ENCODE measurements at regions not wholly inside any gene's neighbourhood (a gene's known extent, or its start where the extent isn't known, plus 50 kb on each side); places are given as distances from the start of the nearest gene placed in this dataset.

DNA sequence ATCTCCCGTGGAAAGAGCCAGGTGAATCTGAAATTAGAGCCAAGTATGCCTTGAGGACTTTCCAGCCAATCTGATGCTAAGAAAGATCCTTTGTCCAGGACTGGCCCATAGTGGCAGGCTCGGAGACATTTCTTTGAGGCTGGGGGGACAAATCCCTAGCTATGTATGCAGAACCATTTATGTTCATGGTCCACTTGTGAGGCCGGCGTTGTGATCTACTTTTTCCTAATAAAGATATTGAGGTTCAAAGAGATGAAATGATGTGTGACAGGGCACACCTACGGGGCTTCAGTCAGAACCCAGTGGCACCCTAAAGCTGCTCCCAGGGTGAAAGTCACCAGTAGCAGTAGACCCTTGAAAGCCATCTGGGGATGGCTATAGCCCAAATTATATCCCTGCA lies 120.3 kb upstream of the MAFB start:
- no peaks in the 10 kb centered on the region for H3K27me3 ChIP-seq
- TF ChIP-seq, protein P1, sequence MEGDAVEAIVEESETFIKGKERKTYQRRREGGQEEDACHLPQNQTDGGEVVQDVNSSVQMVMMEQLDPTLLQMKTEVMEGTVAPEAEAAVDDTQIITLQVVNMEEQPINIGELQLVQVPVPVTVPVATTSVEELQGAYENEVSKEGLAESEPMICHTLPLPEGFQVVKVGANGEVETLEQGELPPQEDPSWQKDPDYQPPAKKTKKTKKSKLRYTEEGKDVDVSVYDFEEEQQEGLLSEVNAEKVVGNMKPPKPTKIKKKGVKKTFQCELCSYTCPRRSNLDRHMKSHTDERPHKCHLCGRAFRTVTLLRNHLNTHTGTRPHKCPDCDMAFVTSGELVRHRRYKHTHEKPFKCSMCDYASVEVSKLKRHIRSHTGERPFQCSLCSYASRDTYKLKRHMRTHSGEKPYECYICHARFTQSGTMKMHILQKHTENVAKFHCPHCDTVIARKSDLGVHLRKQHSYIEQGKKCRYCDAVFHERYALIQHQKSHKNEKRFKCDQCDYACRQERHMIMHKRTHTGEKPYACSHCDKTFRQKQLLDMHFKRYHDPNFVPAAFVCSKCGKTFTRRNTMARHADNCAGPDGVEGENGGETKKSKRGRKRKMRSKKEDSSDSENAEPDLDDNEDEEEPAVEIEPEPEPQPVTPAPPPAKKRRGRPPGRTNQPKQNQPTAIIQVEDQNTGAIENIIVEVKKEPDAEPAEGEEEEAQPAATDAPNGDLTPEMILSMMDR (IDR thresholded peaks at IDR 0.05) = no peak
- H3K4me1 ChIP-seq = no peaks in the 10 kb centered on the region
- no peaks in the 10 kb centered on the region for H3K36me3 ChIP-seq
- H3K4me3 ChIP-seq = no peak overlapping the region
- DNase-seq (ENCODE audit: low spot score) = no peak
- no peak overlapping the region for H3K27ac ChIP-seq
- H3K9me3 ChIP-seq = no peaks in the 10 kb centered on the region

DNA sequence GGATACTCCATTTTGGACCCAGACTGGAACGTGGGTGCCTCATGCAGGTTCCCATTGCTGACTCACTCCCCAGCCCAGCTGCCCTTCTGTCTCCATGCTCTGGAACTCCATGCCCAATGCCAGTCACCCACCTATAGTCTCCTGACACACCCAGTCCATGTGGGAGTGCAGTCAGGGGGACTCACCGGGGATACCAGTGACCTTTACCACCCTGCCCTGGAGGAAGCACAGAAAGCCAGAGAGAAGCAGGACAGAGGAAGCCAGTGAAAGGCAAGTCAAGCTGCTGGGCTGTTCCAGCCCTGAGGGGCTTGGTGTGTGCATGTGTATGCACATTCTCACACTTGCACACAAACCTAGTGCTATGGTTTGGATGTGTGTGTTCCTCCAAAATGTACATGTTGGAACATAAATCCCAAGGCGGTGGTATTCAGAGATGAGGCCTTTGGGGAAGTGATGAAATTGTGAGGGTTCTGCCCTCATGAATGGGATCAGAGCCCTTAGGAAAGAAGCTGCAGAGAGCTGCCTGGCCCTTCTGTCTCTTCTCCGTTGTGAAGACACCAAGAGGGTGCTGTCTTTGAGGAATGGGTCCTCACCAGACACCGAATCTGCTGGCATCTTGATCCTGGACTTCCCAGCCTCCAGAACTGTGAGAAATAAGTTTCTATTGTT lies 121.4 kb upstream of the MAFB start:
- H3K27me3 ChIP-seq = no peaks in the 10 kb centered on the region
- TF ChIP-seq, protein P1 (IDR thresholded peaks at IDR 0.05) = no peak
- H3K4me3 ChIP-seq = no peak overlapping the region
- no peak overlapping the region for H3K27ac ChIP-seq
- DNase-seq (ENCODE audit: low spot score) = peak; percentile 53
- no peaks in the 10 kb centered on the region for H3K9me3 ChIP-seq
- no peaks in the 10 kb centered on the region for H3K4me1 ChIP-seq
- H3K36me3 ChIP-seq = no peaks in the 10 kb centered on the region

DNA sequence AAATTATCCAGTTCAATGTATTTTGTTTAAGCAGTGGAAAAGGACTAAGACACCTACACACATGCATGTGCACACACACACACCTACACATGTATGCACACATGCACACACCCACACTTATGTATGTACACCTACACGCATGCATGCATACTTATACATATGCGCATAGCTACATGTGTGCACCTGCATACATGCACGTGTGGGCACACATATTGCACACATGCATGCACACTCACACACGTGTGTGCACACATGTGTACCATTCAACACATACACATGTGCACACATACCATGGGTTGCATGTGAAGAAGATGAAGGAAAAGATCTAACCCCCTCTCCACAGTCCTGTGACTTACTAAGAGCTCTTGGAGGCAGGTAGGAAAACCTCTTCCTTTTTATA lies 122.0 kb upstream of the MAFB start:
- DNase-seq (ENCODE audit: low spot score) = peak; percentile 26
- Histone ChIP-seq H3K9me3 (no peaks in the 10 kb centered on the region), H3K4me1 (no peaks in the 10 kb centered on the region), H3K4me3 (no peak overlapping the region), H3K27ac (no peak overlapping the region), H3K36me3 (no peaks in the 10 kb centered on the region), H3K27me3 (no peaks in the 10 kb centered on the region)
- TF ChIP-seq, protein P1 (IDR thresholded peaks at IDR 0.05) = no peak

DNA sequence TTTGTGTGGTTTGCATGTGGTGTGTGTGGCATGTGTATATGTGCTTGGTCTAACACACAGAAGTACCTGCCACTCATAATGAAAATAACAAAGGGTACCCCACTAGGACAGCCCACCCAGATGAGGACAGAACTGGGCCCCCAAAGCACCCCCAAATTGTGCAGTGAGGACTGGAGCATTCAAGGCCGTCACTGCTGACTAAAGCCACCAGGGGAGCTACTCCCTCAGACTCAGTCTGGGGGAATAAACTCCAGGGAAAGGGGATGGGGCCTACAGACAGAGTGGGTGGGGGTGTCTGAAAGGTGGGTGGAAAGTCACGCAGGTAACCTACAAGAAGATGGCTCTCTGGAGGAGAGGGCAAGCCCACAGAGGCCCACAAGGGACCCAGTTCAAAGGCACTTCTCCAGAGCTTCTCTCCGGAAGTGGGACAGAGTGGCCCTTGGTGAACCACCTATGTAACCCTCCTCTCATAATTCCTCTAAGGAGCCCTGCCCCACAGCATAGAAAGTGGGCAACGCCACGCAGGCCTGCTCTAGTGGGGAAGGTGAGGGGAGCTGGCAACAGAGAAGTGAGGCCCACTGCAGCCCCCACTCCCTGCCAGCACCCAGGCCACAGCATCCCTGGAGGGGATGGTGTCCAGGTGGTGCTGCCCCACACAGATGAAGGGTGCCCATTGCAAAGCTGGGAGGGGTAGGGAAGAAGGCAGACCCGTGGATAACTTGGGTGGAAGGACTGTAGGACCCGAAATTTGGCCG lies 122.8 kb upstream of the MAFB start:
- H3K27me3 ChIP-seq = no peaks in the 10 kb centered on the region
- no peak overlapping the region for H3K27ac ChIP-seq
- peak; percentile 13 for DNase-seq (ENCODE audit: low spot score)
- no peaks in the 10 kb centered on the region for H3K9me3 ChIP-seq
- no peaks in the 10 kb centered on the region for H3K36me3 ChIP-seq
- no peak overlapping the region for H3K4me3 ChIP-seq
- no peaks in the 10 kb centered on the region for H3K4me1 ChIP-seq
- TF ChIP-seq, protein P1 (IDR thresholded peaks at IDR 0.05) = no peak

DNA sequence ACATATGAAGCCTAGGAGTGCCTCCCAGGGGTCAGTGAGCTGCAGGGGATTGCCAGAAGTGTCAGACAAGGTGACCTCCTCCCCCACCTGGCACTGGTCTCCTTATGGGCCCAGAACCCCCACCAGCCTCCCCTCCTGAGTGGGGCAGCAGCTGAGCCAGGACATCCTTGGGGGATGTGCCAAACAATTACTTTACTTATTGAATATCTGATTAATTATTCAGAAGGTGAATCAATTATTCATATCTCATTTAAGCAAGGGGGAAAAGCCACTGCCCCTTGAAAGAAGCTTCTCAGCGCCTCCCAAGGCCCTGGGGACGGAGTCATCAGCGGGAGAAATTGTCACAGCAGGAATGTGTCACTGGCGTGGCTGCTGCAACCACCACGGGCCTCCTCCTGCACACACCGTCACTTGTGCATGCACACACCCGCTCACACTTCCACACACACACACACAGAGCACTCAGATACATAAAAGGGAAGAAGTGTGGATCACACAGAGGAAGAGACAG lies 123.4 kb upstream of the MAFB start:
- Histone ChIP-seq H3K36me3 (no peaks in the 10 kb centered on the region), H3K27me3 (no peaks in the 10 kb centered on the region), H3K27ac (no peak overlapping the region), H3K9me3 (no peaks in the 10 kb centered on the region), H3K4me1 (no peaks in the 10 kb centered on the region), H3K4me3 (no peak overlapping the region)
- TF ChIP-seq, protein P1 (IDR thresholded peaks at IDR 0.05) = no peak
- DNase-seq (ENCODE audit: low spot score) = peak; percentile 4

All from right atrium auricular region (tissue), 2 donors.